ENCODE measurements at regions not wholly inside any gene's neighbourhood (a gene's known extent, or its start where the extent isn't known, plus 50 kb on each side); places are given as distances from the start of the nearest gene placed in this dataset.

DNA sequence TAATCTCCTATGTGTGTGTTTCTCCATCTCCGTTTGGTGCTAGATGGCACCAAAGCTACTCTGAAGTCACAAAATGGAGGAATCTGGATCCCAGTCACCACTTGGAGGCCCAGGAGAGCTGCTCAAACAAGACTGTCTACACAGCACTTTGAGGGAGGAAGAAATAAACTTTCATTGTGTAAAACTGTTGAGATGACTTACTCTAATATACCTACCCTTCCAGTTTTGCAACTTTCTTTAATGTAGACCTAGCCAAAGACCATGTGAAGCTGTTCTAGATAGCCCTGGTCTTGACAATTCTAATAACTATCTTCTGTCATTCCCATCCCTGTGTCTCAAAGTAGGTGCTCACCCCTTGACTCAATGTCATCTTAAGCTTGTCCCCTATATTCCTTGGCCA, 52.8 kb upstream of the TAB3 start:
- TF ChIP-seq, protein P1, sequence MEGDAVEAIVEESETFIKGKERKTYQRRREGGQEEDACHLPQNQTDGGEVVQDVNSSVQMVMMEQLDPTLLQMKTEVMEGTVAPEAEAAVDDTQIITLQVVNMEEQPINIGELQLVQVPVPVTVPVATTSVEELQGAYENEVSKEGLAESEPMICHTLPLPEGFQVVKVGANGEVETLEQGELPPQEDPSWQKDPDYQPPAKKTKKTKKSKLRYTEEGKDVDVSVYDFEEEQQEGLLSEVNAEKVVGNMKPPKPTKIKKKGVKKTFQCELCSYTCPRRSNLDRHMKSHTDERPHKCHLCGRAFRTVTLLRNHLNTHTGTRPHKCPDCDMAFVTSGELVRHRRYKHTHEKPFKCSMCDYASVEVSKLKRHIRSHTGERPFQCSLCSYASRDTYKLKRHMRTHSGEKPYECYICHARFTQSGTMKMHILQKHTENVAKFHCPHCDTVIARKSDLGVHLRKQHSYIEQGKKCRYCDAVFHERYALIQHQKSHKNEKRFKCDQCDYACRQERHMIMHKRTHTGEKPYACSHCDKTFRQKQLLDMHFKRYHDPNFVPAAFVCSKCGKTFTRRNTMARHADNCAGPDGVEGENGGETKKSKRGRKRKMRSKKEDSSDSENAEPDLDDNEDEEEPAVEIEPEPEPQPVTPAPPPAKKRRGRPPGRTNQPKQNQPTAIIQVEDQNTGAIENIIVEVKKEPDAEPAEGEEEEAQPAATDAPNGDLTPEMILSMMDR (IDR thresholded peaks at IDR 0.05): no peak
- no peak overlapping the region for H3K27ac Mint-ChIP-seq (ENCODE audit: unreplicated experiment)
- peaks cover 3% of the 10 kb centered on the region for H3K9me3 Mint-ChIP-seq (ENCODE audit: low read depth)
- H3K4me3 Mint-ChIP-seq (ENCODE audit: unreplicated experiment): no peak overlapping the region
- no peaks in the 10 kb centered on the region for H3K4me1 Mint-ChIP-seq (ENCODE audit: low read depth)
- no peaks in the 10 kb centered on the region for H3K36me3 Mint-ChIP-seq (ENCODE audit: low read depth)
- no peaks in the 10 kb centered on the region for H3K27me3 Mint-ChIP-seq (ENCODE audit: low read depth)
- DNase-seq (ENCODE audit: low spot score): no peak

GRCh38 chrX:30939928-30940327, 50.9 kb upstream of the TAB3 start:
- no peak overlapping the region for H3K4me3 Mint-ChIP-seq (ENCODE audit: unreplicated experiment)
- DNase-seq (ENCODE audit: low spot score): no peak
- H3K27me3 Mint-ChIP-seq (ENCODE audit: low read depth): no peaks in the 10 kb centered on the region
- TF ChIP-seq, protein P1 (IDR thresholded peaks at IDR 0.05): no peak
- no peaks in the 10 kb centered on the region for H3K36me3 Mint-ChIP-seq (ENCODE audit: low read depth)
- H3K4me1 Mint-ChIP-seq (ENCODE audit: low read depth): no peaks in the 10 kb centered on the region
- H3K9me3 Mint-ChIP-seq (ENCODE audit: low read depth): peaks cover 3% of the 10 kb centered on the region
- no peak overlapping the region for H3K27ac Mint-ChIP-seq (ENCODE audit: unreplicated experiment)
